ENCODE measurements at regions not wholly inside any gene's neighbourhood (a gene's known extent, or its start where the extent isn't known, plus 50 kb on each side); places are given as distances from the start of the nearest gene placed in this dataset.

GRCh38 chr2:144715992-144716391 is 196.1 kb upstream of the ZEB2 start:
- 92 to 93% methylated on average over 3 of the region's 3 CpGs for WGBS, 2 donors
- no peaks in the 10 kb centered on the region for H3K36me3 ChIP-seq
- no peak overlapping the region for H3K27ac ChIP-seq
- no peaks in the 10 kb centered on the region for H3K9me3 ChIP-seq
- no peak overlapping the region for H3K4me3 ChIP-seq (replicated peaks in 1 of 3)
- no peaks in the 10 kb centered on the region for H3K27me3 ChIP-seq
- intact Hi-C loops (cut with DNase I): no loop called here
- H3K4me1 ChIP-seq: peaks cover 16 to 35% of the 10 kb centered on the region in 2 donors
- no peak for DNase-seq
- TF ChIP-seq CTCF (IDR thresholded peaks at IDR 0.05): no peak
- no peak for TF ChIP-seq POLR2A (IDR thresholded peaks at IDR 0.05)

- H3K27ac ChIP-seq: peak overlapping the region in 1 of 3 donors; percentile 0
Measured at GRCh38 chr2:144713410-144713809, 193.5 kb upstream of the ZEB2 start.

GRCh38 chr2:144712550-144712940 is 192.6 kb upstream of the ZEB2 start:
- peak overlapping the region in 2 of 3 donors; percentile 31 to 35 for H3K27ac ChIP-seq
- no peaks in the 10 kb centered on the region for H3K27me3 ChIP-seq
- peaks cover 16 to 35% of the 10 kb centered on the region in 2 donors for H3K4me1 ChIP-seq
- WGBS, 2 donors: 24 to 40% methylated on average over 1 of the region's 1 CpG
- TF ChIP-seq POLR2A (IDR thresholded peaks at IDR 0.05) (no peak), CTCF (IDR thresholded peaks at IDR 0.05) (no peak)
- no peaks in the 10 kb centered on the region for H3K9me3 ChIP-seq
- H3K4me3 ChIP-seq (replicated peaks in 1 of 3): no peak overlapping the region
- H3K36me3 ChIP-seq: no peaks in the 10 kb centered on the region
- intact Hi-C loops (cut with DNase I): no loop called here
- DNase-seq: no peak

More at GRCh38 chr2:144713410-144713809, 193.5 kb upstream of the ZEB2 start:
- WGBS, 2 donors: 28 to 31% methylated on average over 1 of the region's 1 CpG
- Histone ChIP-seq H3K4me3 (replicated peaks in 1 of 3) (no peak overlapping the region), H3K4me1 (peaks cover 16 to 35% of the 10 kb centered on the region in 2 donors), H3K27me3 (no peaks in the 10 kb centered on the region), H3K9me3 (no peaks in the 10 kb centered on the region), H3K36me3 (no peaks in the 10 kb centered on the region)
- intact Hi-C loops (cut with DNase I): no loop called here
- no peak for TF ChIP-seq POLR2A (IDR thresholded peaks at IDR 0.05)
- TF ChIP-seq CTCF (IDR thresholded peaks at IDR 0.05): no peak
- no peak for DNase-seq

GRCh38 chr2:144711630-144712549 is 192.0 kb upstream of the ZEB2 start:
- 86 to 89% methylated on average over 7 of the region's 7 CpGs for WGBS, 2 donors
- Histone ChIP-seq H3K27ac (peak overlapping the region in 2 of 3 donors; percentile 31 to 35), H3K4me3 (replicated peaks in 1 of 3) (no peak overlapping the region), H3K9me3 (no peaks in the 10 kb centered on the region), H3K27me3 (no peaks in the 10 kb centered on the region), H3K36me3 (no peaks in the 10 kb centered on the region), H3K4me1 (peaks cover 16 to 35% of the 10 kb centered on the region in 2 donors)
- intact Hi-C loops (cut with DNase I): no loop called here
- DNase-seq: no peak
- TF ChIP-seq POLR2A (IDR thresholded peaks at IDR 0.05) (no peak), CTCF (IDR thresholded peaks at IDR 0.05) (no peak)

DNA sequence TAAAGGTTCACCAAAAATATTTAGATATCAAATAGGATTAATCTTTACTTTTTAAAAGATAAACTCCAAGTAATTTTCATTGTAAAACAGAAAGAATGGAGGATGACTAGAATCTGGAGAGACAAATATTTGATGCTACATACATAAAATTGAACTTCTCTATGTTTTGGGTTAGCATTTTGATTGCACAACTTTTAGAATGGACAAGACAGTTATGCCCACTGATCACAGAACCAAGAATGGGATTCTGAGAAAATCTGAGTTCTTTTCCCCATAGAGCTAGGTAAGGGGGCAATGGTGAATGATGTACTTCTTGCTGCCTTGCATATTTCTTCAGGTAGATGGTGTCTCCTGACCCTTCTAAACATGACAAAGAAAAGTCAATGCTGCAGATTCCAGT is 191.2 kb upstream of the ZEB2 start:
- intact Hi-C loops (cut with DNase I): no loop called here

More for the DNA sequence above, 191.2 kb upstream of the ZEB2 start:
- H3K36me3 ChIP-seq: no peaks in the 10 kb centered on the region
- no peaks in the 10 kb centered on the region for H3K27me3 ChIP-seq
- peaks cover 16 to 35% of the 10 kb centered on the region in 2 donors for H3K4me1 ChIP-seq
- no peak for DNase-seq
- no peak overlapping the region for H3K4me3 ChIP-seq (replicated peaks in 1 of 3)
- TF ChIP-seq CTCF (IDR thresholded peaks at IDR 0.05) (no peak), POLR2A (IDR thresholded peaks at IDR 0.05) (no peak)
- no peaks in the 10 kb centered on the region for H3K9me3 ChIP-seq
- H3K27ac ChIP-seq: no peak overlapping the region
